HepG2 (cell line): ENCODE measurements at regions not wholly inside any gene's neighbourhood (a gene's known extent, or its start where the extent isn't known, plus 50 kb on each side); places are given as distances from the start of the nearest gene placed in this dataset.

Experiments
- ATAC-seq: fragments of 200-7000 bp; cut with Tn5 transposase; 3 replicates; pipeline ENCODE4 v1.9.1; 2020; ENCODE audit warnings: mild to moderate bottlenecking, moderate library complexity
- BruUV-seq: library from RNA; stranded (reverse); fragments of 400-500 nt; replicated peaks from 2 replicates; lab custom pipeline; 2021; lab: Mats Ljungman, UMichigan
- CTCF ChIA-PET: fragments of 300-600 bp; formaldehyde crosslinking; extraction: SDS; loops from one replicate; lab custom pipeline; 2021; ENCODE audit warnings: low total read pairs, inconsistent platforms, low intra/inter-chr PET ratio; lab: Yijun Ruan, JAX
- POLR2A ChIA-PET: fragments of 350-600 bp; sonication (Branson Sonifier 250); formaldehyde crosslinking; loops from one replicate; lab custom pipeline; 2020; ENCODE audit warnings: antibody characterized with exemption, inconsistent platforms; lab: Yijun Ruan, JAX
- DNase-seq: peaks from one replicate; pipeline ENCODE4 v3.0.0-alpha.2; 2015; ENCODE audit warnings: low spot score
- FAIRE-seq: peaks from 3 replicates; lab custom pipeline; 2011; peaks lifted over from hg19 to GRCh38; lab: Jason Lieb, UNC
- H2AFZ ChIP-seq: one replicate; pipeline ENCODE4 v1.6.1; 2011; ENCODE audit warnings: low read length, inconsistent platforms
- H3K27ac ChIP-seq: fragments of 300-600 bp; 3 replicates; pipeline ENCODE4 v1.8.0; 2011; ENCODE audit warnings: mixed run types, mild to moderate bottlenecking, mixed read lengths, low read length, inconsistent platforms; ENCODE audit not compliant: insufficient read depth; ENCODE audit errors: extremely low read length
- H3K27me3 ChIP-seq, 2 experiments: fragments of 200-600 bp in 1 of 2; 2 replicates in 1 of 2; 3 replicates in 1 of 2; pipeline versions ENCODE4 v1.6.0 to v1.8.0; 2011; ENCODE audit warnings: low read length in 2 of 2, mild to moderate bottlenecking in 2 of 2, moderate library complexity in 2 of 2, inconsistent platforms in 1 of 2; ENCODE audit not compliant: insufficient read depth in 2 of 2, control insufficient read depth in 1 of 2
- H3K36me3 ChIP-seq, 2 experiments: fragments of 200-600 bp in 1 of 2; replicated peaks in 1 of 2; 2 replicates in 1 of 2; 3 replicates in 1 of 2; pipeline versions ENCODE4 v1.5.1 to v1.8.0; 2011; ENCODE audit warnings: low read length in 2 of 2, inconsistent platforms in 1 of 2; ENCODE audit not compliant: insufficient read depth in 2 of 2, control insufficient read depth in 1 of 2
- H3K4me1 ChIP-seq: 2 replicates; pipeline ENCODE4 v1.5.1; 2012; ENCODE audit warnings: low read length, inconsistent platforms; ENCODE audit not compliant: insufficient read depth
- H3K4me2 ChIP-seq: 2 replicates; pipeline ENCODE4 v1.6.0; 2011; ENCODE audit warnings: low read depth, low read length, inconsistent platforms
- H3K4me3 ChIP-seq, 3 experiments: fragments of 200-600 bp in 1 of 3; sonication (generic), shearing (Covaris generic) in 1 of 3; replicated peaks in 1 of 3; 2 replicates each; pipeline ENCODE4 v1.5.1; 2011 to 2016; ENCODE audit warnings: low read length in 3 of 3, inconsistent platforms in 2 of 3, low read depth in 2 of 3, mild to moderate bottlenecking in 2 of 3, control low read depth in 1 of 3, mixed read lengths in 1 of 3; ENCODE audit not compliant: insufficient read depth in 1 of 3
- H3K79me2 ChIP-seq: one replicate; pipeline ENCODE4 v1.6.1; 2011; ENCODE audit warnings: low read length, inconsistent platforms; ENCODE audit not compliant: insufficient read depth
- H3K9ac ChIP-seq: 2 replicates; pipeline ENCODE4 v1.6.0; 2011; ENCODE audit warnings: mild to moderate bottlenecking, low read depth, low read length, inconsistent platforms; ENCODE audit not compliant: insufficient read depth
- H3K9me3 ChIP-seq: 2 replicates; pipeline ENCODE4 v1.5.1; 2012; ENCODE audit warnings: mild to moderate bottlenecking, low read length
- H4K20me1 ChIP-seq: 2 replicates; pipeline ENCODE4 v1.6.0; 2011; ENCODE audit warnings: inconsistent platforms, mild to moderate bottlenecking, low read length, moderate library complexity; ENCODE audit not compliant: insufficient read depth
- CEBPB ChIP-seq: IDR thresholded peaks from 2 replicates; pipeline ENCODE4 v1.6.1; 2011; ENCODE audit warnings: low read depth, low read length, improper control_type of control experiment, borderline replicate concordance
- CEBPG ChIP-seq: IDR thresholded peaks from 2 replicates; pipeline ENCODE4 v1.6.1; 2016
- ETV5 ChIP-seq: IDR thresholded peaks from 2 replicates; pipeline ENCODE4 v1.6.1; 2018; ENCODE audit warnings: missing biosample characterization, missing genetic modification reagents, inconsistent platforms, borderline replicate concordance
- FOSL2 ChIP-seq: sonication (generic); formaldehyde crosslinking; IDR thresholded peaks from 2 replicates; pipeline ENCODE4 v1.4.0; 2020; ENCODE audit warnings: missing genetic modification reagents
- GABPA ChIP-seq, 2 experiments: IDR thresholded peaks; 2 replicates each; pipeline ENCODE4 v1.6.1; 2011 to 2016; ENCODE audit warnings: low read depth in 2 of 2, low read length in 1 of 2, missing biosample characterization in 1 of 2, missing genetic modification characterization in 1 of 2
- SOX13 ChIP-seq, 3 experiments: fragments of 450-650 bp in 1 of 3; sonication (generic) in 1 of 3; formaldehyde crosslinking in 1 of 3; IDR thresholded peaks in 2 of 3; conservative IDR thresholded peaks in 1 of 3; 2 replicates each; pipeline versions ENCODE4 v1.5.0 to v1.6.1; 2016 to 2020; ENCODE audit warnings: antibody characterized with exemption in 1 of 3, mild to moderate bottlenecking in 1 of 3, missing compliant biosample characterization in 1 of 3, missing genetic modification reagents in 1 of 3, moderate library complexity in 1 of 3
- SOX6 ChIP-seq, 2 experiments: fragments of 450-650 bp in 1 of 2; sonication (generic) in 1 of 2; formaldehyde crosslinking in 1 of 2; IDR thresholded peaks; 2 replicates each; pipeline versions ENCODE4 v1.4.0 to v1.6.1; 2017 to 2020; ENCODE audit warnings: antibody characterized with exemption in 1 of 2, mild to moderate bottlenecking in 1 of 2, missing genetic modification reagents in 1 of 2
- ZBTB21 ChIP-seq: sonication (generic); formaldehyde crosslinking; IDR thresholded peaks from 2 replicates; pipeline ENCODE4 v1.4.0; 2020; ENCODE audit warnings: missing genetic modification reagents
- ZNF143 ChIP-seq: sonication (generic); formaldehyde crosslinking; IDR thresholded peaks from 2 replicates; pipeline ENCODE4 v1.4.0; 2020; ENCODE audit warnings: missing genetic modification reagents
- ZNF331 ChIP-seq: sonication (generic); formaldehyde crosslinking; IDR thresholded peaks from 2 replicates; pipeline ENCODE4 v1.4.0; 2020; ENCODE audit warnings: missing genetic modification reagents
- ZNF557 ChIP-seq: sonication (generic); formaldehyde crosslinking; IDR thresholded peaks from 2 replicates; pipeline ENCODE4 v1.4.0; 2020; ENCODE audit warnings: missing genetic modification reagents
- ZNF570 ChIP-seq: sonication (generic); formaldehyde crosslinking; IDR thresholded peaks from 2 replicates; pipeline ENCODE4 v1.4.0; 2020; ENCODE audit warnings: mild to moderate bottlenecking, missing genetic modification reagents, borderline replicate concordance
- ZNF747 ChIP-seq: sonication (generic); formaldehyde crosslinking; IDR thresholded peaks from 2 replicates; pipeline ENCODE4 v1.8.1; 2023; ENCODE audit warnings: missing genetic modification reagents, mild to moderate bottlenecking, borderline replicate concordance
- WGBS: methylation state at CpG from one replicate; pipeline ENCODE4 v1.1.6; 2017; ENCODE audit warnings: low lambda C conversion rate; 5-methylcytosine and 5-hydroxymethylcytosine counted together
- in situ Hi-C: cut with HindIII; loops from 2 replicates; pipeline ENCODE4 v1.10.0; 2017; ENCODE audit warnings: low pct_unique_long_range_greater_than_20kb; ENCODE audit not compliant: extremely low pct_ligation_motif_present
- intact Hi-C: fragments of 100-400 bp; cut with micrococcal nuclease; formaldehyde crosslinking; loops from one replicate; pipeline ENCODE4 v1.10.0; 2022; ENCODE audit not compliant: unreplicated experiment
- TF ChIP-seq, protein P1 (sequence below): sonication (generic); formaldehyde crosslinking; IDR thresholded peaks from 2 replicates; pipeline ENCODE4 v1.4.0; 2020; ENCODE audit warnings: missing genetic modification reagents
- TF ChIP-seq, protein P2 (sequence below): sonication (generic); formaldehyde crosslinking; IDR thresholded peaks from 2 replicates; pipeline ENCODE4 v1.4.0; 2020; ENCODE audit warnings: missing genetic modification reagents
- TF ChIP-seq, protein P3 (sequence below): sonication (generic); IDR thresholded peaks from 2 replicates; pipeline ENCODE4 v1.6.1; 2016; ENCODE audit warnings: low read depth, borderline replicate concordance

DNA sequence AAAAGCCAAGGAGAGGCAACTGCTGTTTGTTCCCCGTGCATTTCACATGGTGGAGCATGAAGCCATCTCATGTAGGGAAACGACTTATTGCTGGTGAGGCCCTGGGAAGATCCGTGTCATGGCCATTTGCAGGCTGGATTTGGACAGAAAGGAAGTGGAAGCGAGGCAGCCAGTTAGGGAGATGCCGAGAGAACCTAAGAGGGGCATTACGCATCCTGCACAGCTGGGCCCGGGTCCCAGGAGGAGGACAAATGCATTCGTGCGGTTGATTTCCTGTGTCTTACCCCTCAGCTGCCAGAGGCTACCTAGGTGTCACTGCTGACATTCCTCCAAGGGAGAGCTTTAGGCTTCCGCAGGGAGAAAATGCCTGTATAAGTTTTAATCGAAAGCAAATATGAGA is 316.2 kb upstream of the CDYL start:
- no TSS peak for BruUV-seq
- H3K36me3 ChIP-seq, result no peaks in the 10 kb centered on the region
- H2AFZ ChIP-seq, result no peak overlapping the region
- ATAC-seq (no peak), DNase-seq (no peak), FAIRE-seq (no peak)
- no peaks in the 10 kb centered on the region for H3K79me2 ChIP-seq
- H3K27ac ChIP-seq, result no peak overlapping the region
- intact Hi-C loops (no loop called here), in situ Hi-C loops (no loop called here)
- no peak for TF ChIP-seq ZNF557
- TF ChIP-seq, protein P1, sequence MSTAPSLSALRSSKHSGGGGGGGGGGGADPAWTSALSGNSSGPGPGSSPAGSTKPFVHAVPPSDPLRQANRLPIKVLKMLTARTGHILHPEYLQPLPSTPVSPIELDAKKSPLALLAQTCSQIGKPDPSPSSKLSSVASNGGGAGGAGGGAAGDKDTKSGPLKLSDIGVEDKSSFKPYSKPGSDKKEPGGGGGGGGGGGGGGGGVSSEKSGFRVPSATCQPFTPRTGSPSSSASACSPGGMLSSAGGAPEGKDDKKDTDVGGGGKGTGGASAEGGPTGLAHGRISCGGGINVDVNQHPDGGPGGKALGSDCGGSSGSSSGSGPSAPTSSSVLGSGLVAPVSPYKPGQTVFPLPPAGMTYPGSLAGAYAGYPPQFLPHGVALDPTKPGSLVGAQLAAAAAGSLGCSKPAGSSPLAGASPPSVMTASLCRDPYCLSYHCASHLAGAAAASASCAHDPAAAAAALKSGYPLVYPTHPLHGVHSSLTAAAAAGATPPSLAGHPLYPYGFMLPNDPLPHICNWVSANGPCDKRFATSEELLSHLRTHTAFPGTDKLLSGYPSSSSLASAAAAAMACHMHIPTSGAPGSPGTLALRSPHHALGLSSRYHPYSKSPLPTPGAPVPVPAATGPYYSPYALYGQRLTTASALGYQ, result no peak
- peaks cover 3 to 38% of the 10 kb centered on the region in 2 experiments; a peak in 4 of 5 replicates for H3K27me3 ChIP-seq
- H3K4me1 ChIP-seq, result no peaks in the 10 kb centered on the region
- 42% methylated on average over 11 of the region's 11 CpGs for WGBS
- no peak overlapping the region for H3K4me2 ChIP-seq
- no peak overlapping the region for H3K9ac ChIP-seq
- H4K20me1 ChIP-seq, result no peaks in the 10 kb centered on the region
- H3K4me3 ChIP-seq, result no peak overlapping the region
- H3K9me3 ChIP-seq, result no peaks in the 10 kb centered on the region
- CTCF ChIA-PET, result no interaction called here
- POLR2A ChIA-PET, result no interaction called here

DNA sequence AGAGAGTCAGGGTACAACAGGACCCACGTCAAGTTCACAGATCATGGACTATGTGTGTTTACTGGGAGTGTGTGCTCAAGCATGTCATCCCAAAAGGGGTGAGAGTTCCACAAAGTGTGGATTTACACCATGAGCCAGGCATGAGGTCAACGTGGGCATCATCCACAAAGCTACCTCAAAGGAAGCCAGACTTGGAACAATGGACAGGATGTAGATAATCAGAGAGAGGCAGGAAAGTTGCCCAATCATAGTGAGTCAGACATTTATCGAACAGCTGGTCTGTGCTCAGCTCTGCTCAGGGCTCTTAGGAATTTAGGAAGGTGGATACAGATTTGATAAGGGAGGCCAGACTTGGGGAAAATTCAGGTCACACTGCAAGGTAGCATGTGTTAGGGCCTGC is 317.2 kb upstream of the CDYL start:
- H3K27ac ChIP-seq, result no peak overlapping the region
- POLR2A ChIA-PET, result no interaction called here
- H3K9ac ChIP-seq, result no peak overlapping the region
- no peaks in the 10 kb centered on the region for H3K79me2 ChIP-seq
- WGBS, result 8% methylated on average over 3 of the region's 3 CpGs
- FAIRE-seq (no peak), DNase-seq (peak; percentile 35), ATAC-seq (peak; percentile 75)
- peaks cover 3 to 38% of the 10 kb centered on the region in 2 experiments; a peak in 4 of 5 replicates for H3K27me3 ChIP-seq
- H3K36me3 ChIP-seq, result no peaks in the 10 kb centered on the region
- in situ Hi-C loops (no loop called here), intact Hi-C loops (no loop called here)
- CTCF ChIA-PET, result no interaction called here
- H3K4me1 ChIP-seq, result no peaks in the 10 kb centered on the region
- H3K4me2 ChIP-seq, result no peak overlapping the region
- no peak overlapping the region for H3K4me3 ChIP-seq
- H3K9me3 ChIP-seq, result no peaks in the 10 kb centered on the region
- no TSS peak for BruUV-seq
- no peak overlapping the region for H2AFZ ChIP-seq
- no peaks in the 10 kb centered on the region for H4K20me1 ChIP-seq
- TF ChIP-seq SOX13 (IDR thresholded peaks at IDR 0.05), result no peak
- TF ChIP-seq SOX13 (CRISPR knock-in tag; conservative IDR thresholded peaks at IDR 0.05 in 1 of 2, IDR thresholded peaks at IDR 0.05 in 1 of 2), result peak in 1 of 2 experiments; percentile 33; a peak in 1 of 4 replicates
- peak; percentile 75; the same call in 1 of the 2 replicates for TF ChIP-seq ZNF331 (CRISPR knock-in tag)
- TF ChIP-seq SOX6 (IDR thresholded peaks at IDR 0.05), result no peak
- TF ChIP-seq SOX6 (CRISPR knock-in tag; IDR thresholded peaks at IDR 0.05), result peak; percentile 69
- TF ChIP-seq ZNF143 (CRISPR knock-in tag), result no peak
- peak; percentile 85 for TF ChIP-seq CEBPB
- peak; percentile 52; the same call in 1 of the 2 replicates for TF ChIP-seq ZBTB21 (CRISPR knock-in tag)
- peak; percentile 90 for TF ChIP-seq FOSL2
- TF ChIP-seq ZNF747 (CRISPR knock-in tag), result no peak
- TF ChIP-seq, protein P2, sequence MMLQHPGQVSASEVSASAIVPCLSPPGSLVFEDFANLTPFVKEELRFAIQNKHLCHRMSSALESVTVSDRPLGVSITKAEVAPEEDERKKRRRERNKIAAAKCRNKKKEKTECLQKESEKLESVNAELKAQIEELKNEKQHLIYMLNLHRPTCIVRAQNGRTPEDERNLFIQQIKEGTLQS (CRISPR knock-in tag), result 0 out of 2 replicates have a peak, but pooled peaks have one; percentile 29
- TF ChIP-seq ZNF570, result no peak
- peak; percentile 58; the same call in 1 of the 2 replicates for TF ChIP-seq CEBPG (CRISPR knock-in tag)
- TF ChIP-seq, protein P3, sequence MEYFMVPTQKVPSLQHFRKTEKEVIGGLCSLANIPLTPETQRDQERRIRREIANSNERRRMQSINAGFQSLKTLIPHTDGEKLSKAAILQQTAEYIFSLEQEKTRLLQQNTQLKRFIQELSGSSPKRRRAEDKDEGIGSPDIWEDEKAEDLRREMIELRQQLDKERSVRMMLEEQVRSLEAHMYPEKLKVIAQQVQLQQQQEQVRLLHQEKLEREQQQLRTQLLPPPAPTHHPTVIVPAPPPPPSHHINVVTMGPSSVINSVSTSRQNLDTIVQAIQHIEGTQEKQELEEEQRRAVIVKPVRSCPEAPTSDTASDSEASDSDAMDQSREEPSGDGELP, result peak; percentile 41; the same call in 1 of the 2 replicates
- TF ChIP-seq ETV5 (CRISPR knock-in tag), result peak; percentile 54; the same call in 1 of the 2 replicates
- TF ChIP-seq GABPA (IDR thresholded peaks at IDR 0.05; ENCODE audit: low read depth, low read length), result no peak
- peak; percentile 31; the same call in 1 of the 2 replicates for TF ChIP-seq GABPA (CRISPR knock-in tag; IDR thresholded peaks at IDR 0.05; ENCODE audit: low read depth)
